HepG2 (cell line): ENCODE measurements at regions not wholly inside any gene's neighbourhood (a gene's known extent, or its start where the extent isn't known, plus 50 kb on each side); places are given as distances from the start of the nearest gene placed in this dataset.

Source experiments
- ATAC-seq: fragments of 200-7000 bp; cut with Tn5 transposase; 3 replicates; pipeline ENCODE4 v1.9.1; 2020; ENCODE audit warnings: mild to moderate bottlenecking, moderate library complexity
- BruUV-seq: library from RNA; stranded (reverse); fragments of 400-500 nt; replicated peaks from 2 replicates; lab custom pipeline; 2021; lab: Mats Ljungman, UMichigan
- CTCF ChIA-PET: fragments of 300-600 bp; formaldehyde crosslinking; extraction: SDS; loops from one replicate; lab custom pipeline; 2021; ENCODE audit warnings: low total read pairs, inconsistent platforms, low intra/inter-chr PET ratio; lab: Yijun Ruan, JAX
- POLR2A ChIA-PET: fragments of 350-600 bp; sonication (Branson Sonifier 250); formaldehyde crosslinking; loops from one replicate; lab custom pipeline; 2020; ENCODE audit warnings: antibody characterized with exemption, inconsistent platforms; lab: Yijun Ruan, JAX
- DNase-seq: peaks from one replicate; pipeline ENCODE4 v3.0.0-alpha.2; 2015; ENCODE audit warnings: low spot score
- FAIRE-seq: peaks from 3 replicates; lab custom pipeline; 2011; peaks lifted over from hg19 to GRCh38; lab: Jason Lieb, UNC
- H2AFZ ChIP-seq: one replicate; pipeline ENCODE4 v1.6.1; 2011; ENCODE audit warnings: low read length, inconsistent platforms
- H3K27ac ChIP-seq: fragments of 300-600 bp; 3 replicates; pipeline ENCODE4 v1.8.0; 2011; ENCODE audit warnings: mixed run types, mild to moderate bottlenecking, mixed read lengths, low read length, inconsistent platforms; ENCODE audit not compliant: insufficient read depth; ENCODE audit errors: extremely low read length
- H3K27me3 ChIP-seq, 2 experiments: fragments of 200-600 bp in 1 of 2; 2 replicates in 1 of 2; 3 replicates in 1 of 2; pipeline versions ENCODE4 v1.6.0 to v1.8.0; 2011; ENCODE audit warnings: low read length in 2 of 2, mild to moderate bottlenecking in 2 of 2, moderate library complexity in 2 of 2, inconsistent platforms in 1 of 2; ENCODE audit not compliant: insufficient read depth in 2 of 2, control insufficient read depth in 1 of 2
- H3K36me3 ChIP-seq, 2 experiments: fragments of 200-600 bp in 1 of 2; replicated peaks in 1 of 2; 2 replicates in 1 of 2; 3 replicates in 1 of 2; pipeline versions ENCODE4 v1.5.1 to v1.8.0; 2011; ENCODE audit warnings: low read length in 2 of 2, inconsistent platforms in 1 of 2; ENCODE audit not compliant: insufficient read depth in 2 of 2, control insufficient read depth in 1 of 2
- H3K4me1 ChIP-seq: 2 replicates; pipeline ENCODE4 v1.5.1; 2012; ENCODE audit warnings: low read length, inconsistent platforms; ENCODE audit not compliant: insufficient read depth
- H3K4me2 ChIP-seq: 2 replicates; pipeline ENCODE4 v1.6.0; 2011; ENCODE audit warnings: low read depth, low read length, inconsistent platforms
- H3K4me3 ChIP-seq, 3 experiments: fragments of 200-600 bp in 1 of 3; sonication (generic), shearing (Covaris generic) in 1 of 3; replicated peaks in 1 of 3; 2 replicates each; pipeline ENCODE4 v1.5.1; 2011 to 2016; ENCODE audit warnings: low read length in 3 of 3, inconsistent platforms in 2 of 3, low read depth in 2 of 3, mild to moderate bottlenecking in 2 of 3, control low read depth in 1 of 3, mixed read lengths in 1 of 3; ENCODE audit not compliant: insufficient read depth in 1 of 3
- H3K79me2 ChIP-seq: one replicate; pipeline ENCODE4 v1.6.1; 2011; ENCODE audit warnings: low read length, inconsistent platforms; ENCODE audit not compliant: insufficient read depth
- H3K9ac ChIP-seq: 2 replicates; pipeline ENCODE4 v1.6.0; 2011; ENCODE audit warnings: mild to moderate bottlenecking, low read depth, low read length, inconsistent platforms; ENCODE audit not compliant: insufficient read depth
- H3K9me3 ChIP-seq: 2 replicates; pipeline ENCODE4 v1.5.1; 2012; ENCODE audit warnings: mild to moderate bottlenecking, low read length
- H4K20me1 ChIP-seq: 2 replicates; pipeline ENCODE4 v1.6.0; 2011; ENCODE audit warnings: inconsistent platforms, mild to moderate bottlenecking, low read length, moderate library complexity; ENCODE audit not compliant: insufficient read depth
- DNMT3B ChIP-seq: conservative IDR thresholded peaks from 2 replicates; pipeline ENCODE4 v1.6.1; 2016; ENCODE audit warnings: missing biosample characterization, control low read depth
- HINFP ChIP-seq: sonication (generic); formaldehyde crosslinking; IDR thresholded peaks from 2 replicates; pipeline ENCODE4 v1.4.0; 2020; ENCODE audit warnings: low read depth, mild to moderate bottlenecking, missing genetic modification reagents
- HMG20A ChIP-seq: IDR thresholded peaks from 2 replicates; pipeline ENCODE4 v1.6.1; 2016; ENCODE audit warnings: borderline replicate concordance
- HMG20B ChIP-seq: conservative IDR thresholded peaks from 2 replicates; pipeline ENCODE4 v1.6.1; 2016; ENCODE audit warnings: missing genetic modification reagents, missing compliant biosample characterization
- JDP2 ChIP-seq: sonication (generic); formaldehyde crosslinking; IDR thresholded peaks from 2 replicates; pipeline ENCODE4 v1.8.1; 2022; ENCODE audit warnings: missing genetic modification reagents, borderline replicate concordance
- KDM2A ChIP-seq: sonication (generic); formaldehyde crosslinking; IDR thresholded peaks from 2 replicates; pipeline ENCODE4 v1.4.0; 2020; ENCODE audit warnings: low read depth, missing genetic modification reagents, borderline replicate concordance
- MNT ChIP-seq: fragments of 450-650 bp; IDR thresholded peaks from 2 replicates; pipeline ENCODE4 v1.6.1; 2016
- MXD4 ChIP-seq: IDR thresholded peaks from 2 replicates; pipeline ENCODE4 v1.6.1; 2016; ENCODE audit warnings: mild to moderate bottlenecking, missing biosample characterization, missing genetic modification reagents
- NKX3-1 ChIP-seq: sonication (generic); formaldehyde crosslinking; IDR thresholded peaks from 2 replicates; pipeline ENCODE4 v1.5.0; 2020; ENCODE audit warnings: missing genetic modification reagents
- PCBP2 ChIP-seq: fragments of 200-400 bp; formaldehyde crosslinking; optimal IDR thresholded peaks from 2 replicates; pipeline ENCODE3; 2018; ENCODE audit warnings: low read length, low read depth; ENCODE audit not compliant: poor library complexity, severe bottlenecking
- SKI ChIP-seq: fragments of 450-650 bp; IDR thresholded peaks from one replicate; pipeline ENCODE4 v1.6.1; 2018; ENCODE audit warnings: mild to moderate bottlenecking; ENCODE audit not compliant: partially characterized antibody
- ZBTB25 ChIP-seq: IDR thresholded peaks from 2 replicates; pipeline ENCODE4 v1.6.1; 2018; ENCODE audit warnings: missing genetic modification reagents
- ZNF501 ChIP-seq: sonication (generic); formaldehyde crosslinking; IDR thresholded peaks from 2 replicates; pipeline ENCODE4 v1.5.1; 2020; ENCODE audit warnings: mild to moderate bottlenecking, moderate library complexity, missing genetic modification reagents
- ZNF678 ChIP-seq: sonication (generic); formaldehyde crosslinking; IDR thresholded peaks from 2 replicates; pipeline ENCODE4 v1.4.0; 2020; ENCODE audit warnings: mild to moderate bottlenecking, missing genetic modification reagents
- ZNF777 ChIP-seq: sonication (generic); formaldehyde crosslinking; IDR thresholded peaks from 2 replicates; pipeline ENCODE4 v1.4.0; 2020; ENCODE audit warnings: missing genetic modification reagents
- ZNF781 ChIP-seq: sonication (generic); formaldehyde crosslinking; IDR thresholded peaks from 2 replicates; pipeline ENCODE4 v1.5.1; 2020; ENCODE audit warnings: borderline replicate concordance, mild to moderate bottlenecking, missing genetic modification reagents; ENCODE audit errors: not compliant biosample characterization
- ZNF788 ChIP-seq: sonication (generic); formaldehyde crosslinking; IDR thresholded peaks from 2 replicates; pipeline ENCODE4 v1.5.0; 2020; ENCODE audit warnings: mild to moderate bottlenecking, missing genetic modification reagents, borderline replicate concordance
- WGBS: methylation state at CpG from one replicate; pipeline ENCODE4 v1.1.6; 2017; ENCODE audit warnings: low lambda C conversion rate; 5-methylcytosine and 5-hydroxymethylcytosine counted together
- in situ Hi-C: cut with HindIII; loops from 2 replicates; pipeline ENCODE4 v1.10.0; 2017; ENCODE audit warnings: low pct_unique_long_range_greater_than_20kb; ENCODE audit not compliant: extremely low pct_ligation_motif_present
- intact Hi-C: fragments of 100-400 bp; cut with micrococcal nuclease; formaldehyde crosslinking; loops from one replicate; pipeline ENCODE4 v1.10.0; 2022; ENCODE audit not compliant: unreplicated experiment

GRCh38 chr10:78849115-78849514 is 219.7 kb upstream of the ZMIZ1 start:
- H3K4me2 ChIP-seq: no peak overlapping the region
- BruUV-seq: no TSS peak
- in situ Hi-C loops: no loop called here
- no peak for TF ChIP-seq HMG20A (CRISPR knock-in tag)
- no peak for TF ChIP-seq JDP2 (CRISPR knock-in tag)
- TF ChIP-seq ZNF777: no peak
- TF ChIP-seq PCBP2: no peak
- TF ChIP-seq ZNF781 (CRISPR knock-in tag): no peak
- no peak for TF ChIP-seq NKX3-1 (CRISPR knock-in tag)
- H3K27ac ChIP-seq: no peak overlapping the region
- no peak overlapping the region for H3K9ac ChIP-seq
- H3K79me2 ChIP-seq: no peaks in the 10 kb centered on the region
- intact Hi-C loops: no loop called here
- no peak overlapping the region for H3K4me3 ChIP-seq
- H3K27me3 ChIP-seq: peaks cover 0 to 22% of the 10 kb centered on the region in 2 experiments; a peak in 4 of 5 replicates
- H3K4me1 ChIP-seq: peaks cover 12% of the 10 kb centered on the region
- CTCF ChIA-PET: no interaction called here
- H4K20me1 ChIP-seq: no peaks in the 10 kb centered on the region
- H3K36me3 ChIP-seq: no peaks in the 10 kb centered on the region
- H3K9me3 ChIP-seq: no peaks in the 10 kb centered on the region
- FAIRE-seq: no peak
- WGBS: 31% methylated on average over 5 of the region's 7 CpGs
- ATAC-seq: no peak
- no peak for DNase-seq
- POLR2A ChIA-PET: no interaction called here
- no peak overlapping the region for H2AFZ ChIP-seq

- Histone ChIP-seq H3K4me1 (peaks cover 12% of the 10 kb centered on the region), H3K9me3 (no peaks in the 10 kb centered on the region), H3K4me2 (no peak overlapping the region), H3K36me3 (no peaks in the 10 kb centered on the region), H3K27ac (no peak overlapping the region), H3K79me2 (no peaks in the 10 kb centered on the region), H3K9ac (no peak overlapping the region), H3K4me3 (no peak overlapping the region), H2AFZ (no peak overlapping the region), H3K27me3 (peaks cover 0 to 18% of the 10 kb centered on the region in 2 experiments; a peak in 4 of 5 replicates), H4K20me1 (no peaks in the 10 kb centered on the region)
- WGBS: 25% methylated on average over 5 of the region's 5 CpGs
- ChIA-PET CTCF (no interaction called here), POLR2A (no interaction called here)
- ATAC-seq: no peak
- TF ChIP-seq ZNF501 (CRISPR knock-in tag) (no peak), ZNF788 (CRISPR knock-in tag) (no peak), DNMT3B (no peak), HMG20B (CRISPR knock-in tag) (no peak), SKI (no peak), ZNF678 (CRISPR knock-in tag) (no peak), MNT (no peak), MXD4 (CRISPR knock-in tag) (no peak), KDM2A (no peak), HINFP (CRISPR knock-in tag) (no peak), ZBTB25 (CRISPR knock-in tag) (no peak)
- in situ Hi-C loops (no loop called here), intact Hi-C loops (loop anchor here (5.0 kb wide), 1 partner anchor 123 kb away; no protein-coding TSS in a partner anchor)
- FAIRE-seq: no peak
- no peak for DNase-seq
- no TSS peak for BruUV-seq
Measured at GRCh38 chr10:78849731-78850130, 219.0 kb upstream of the ZMIZ1 start.
